ENCODE measurements at regions not wholly inside any gene's neighbourhood (a gene's known extent, or its start where the extent isn't known, plus 50 kb on each side); places are given as distances from the start of the nearest gene placed in this dataset.
"Not testable (repeated sequence)": the region's sequence is repeated elsewhere in the genome, so short reads cannot be mapped to it uniquely, and the experiment has no call there.

GRCh38 chr15:77944002-77944867, 133.3 kb downstream of the TBC1D2B start:
- Histone ChIP-seq H3K9me3 (ENCODE audit: control insufficient read depth, insufficient read depth, low read length) (no peaks in the 10 kb centered on the region), H3K27me3 (ENCODE audit: control insufficient read depth, insufficient read depth, low read length) (peaks cover 5% of the 10 kb centered on the region), H3K9ac (ENCODE audit: low read depth, low read length) (peak overlapping the region; percentile 61), H3K36me3 (ENCODE audit: control insufficient read depth, insufficient read depth, low read length) (no peaks in the 10 kb centered on the region), H3K4me3 (ENCODE audit: low read depth, low read length) (peak overlapping the region; percentile 38), H3K4me1 (ENCODE audit: control insufficient read depth, insufficient read depth, low read length) (no peaks in the 10 kb centered on the region)

GRCh38 chr15:77942611-77943211, 134.8 kb downstream of the TBC1D2B start:
- Histone ChIP-seq H3K27me3 (ENCODE audit: control insufficient read depth, insufficient read depth, low read length) (peaks cover 5% of the 10 kb centered on the region), H3K36me3 (ENCODE audit: control insufficient read depth, insufficient read depth, low read length) (no peaks in the 10 kb centered on the region), H3K4me3 (ENCODE audit: low read depth, low read length) (no peak overlapping the region), H3K9ac (ENCODE audit: low read depth, low read length) (no peak overlapping the region), H3K9me3 (ENCODE audit: control insufficient read depth, insufficient read depth, low read length) (no peaks in the 10 kb centered on the region), H3K4me1 (ENCODE audit: control insufficient read depth, insufficient read depth, low read length) (no peaks in the 10 kb centered on the region)

GRCh38 chr15:77941090-77941827, 136.3 kb downstream of the TBC1D2B start:
- H3K36me3 ChIP-seq (ENCODE audit: control insufficient read depth, insufficient read depth, low read length); H3K9ac ChIP-seq (ENCODE audit: low read depth, low read length); H3K27me3 ChIP-seq (ENCODE audit: control insufficient read depth, insufficient read depth, low read length); H3K4me1 ChIP-seq (ENCODE audit: control insufficient read depth, insufficient read depth, low read length); H3K9me3 ChIP-seq (ENCODE audit: control insufficient read depth, insufficient read depth, low read length); H3K4me3 ChIP-seq (ENCODE audit: low read depth, low read length): not testable (repeated sequence)

GRCh38 chr15:77940381-77940947, 137.0 kb downstream of the TBC1D2B start:
- H3K9me3 ChIP-seq (ENCODE audit: control insufficient read depth, insufficient read depth, low read length): no peaks in the 10 kb centered on the region
- H3K9ac ChIP-seq (ENCODE audit: low read depth, low read length): no peak overlapping the region
- H3K4me1 ChIP-seq (ENCODE audit: control insufficient read depth, insufficient read depth, low read length): no peaks in the 10 kb centered on the region
- H3K27me3 ChIP-seq (ENCODE audit: control insufficient read depth, insufficient read depth, low read length): peaks cover 5% of the 10 kb centered on the region
- no peak overlapping the region for H3K4me3 ChIP-seq (ENCODE audit: low read depth, low read length)
- H3K36me3 ChIP-seq (ENCODE audit: control insufficient read depth, insufficient read depth, low read length): no peaks in the 10 kb centered on the region

- Histone ChIP-seq H3K4me3 (ENCODE audit: low read depth, low read length) (no peak overlapping the region), H3K27me3 (ENCODE audit: control insufficient read depth, insufficient read depth, low read length) (peaks cover 5% of the 10 kb centered on the region), H3K9me3 (ENCODE audit: control insufficient read depth, insufficient read depth, low read length) (no peaks in the 10 kb centered on the region), H3K36me3 (ENCODE audit: control insufficient read depth, insufficient read depth, low read length) (no peaks in the 10 kb centered on the region), H3K4me1 (ENCODE audit: control insufficient read depth, insufficient read depth, low read length) (no peaks in the 10 kb centered on the region), H3K9ac (ENCODE audit: low read depth, low read length) (no peak overlapping the region)
Observed at GRCh38 chr15:77939851-77940250, 137.7 kb downstream of the TBC1D2B start.

- not testable (repeated sequence) for H3K36me3 ChIP-seq (ENCODE audit: control insufficient read depth, insufficient read depth, low read length); H3K4me3 ChIP-seq (ENCODE audit: low read depth, low read length); H3K4me1 ChIP-seq (ENCODE audit: control insufficient read depth, insufficient read depth, low read length); H3K9ac ChIP-seq (ENCODE audit: low read depth, low read length); H3K27me3 ChIP-seq (ENCODE audit: control insufficient read depth, insufficient read depth, low read length); H3K9me3 ChIP-seq (ENCODE audit: control insufficient read depth, insufficient read depth, low read length)
Observed at GRCh38 chr15:77939026-77939425, 138.5 kb downstream of the TBC1D2B start.

- not testable (repeated sequence) for H3K9ac ChIP-seq (ENCODE audit: low read depth, low read length); H3K27me3 ChIP-seq (ENCODE audit: control insufficient read depth, insufficient read depth, low read length); H3K36me3 ChIP-seq (ENCODE audit: control insufficient read depth, insufficient read depth, low read length); H3K4me1 ChIP-seq (ENCODE audit: control insufficient read depth, insufficient read depth, low read length); H3K9me3 ChIP-seq (ENCODE audit: control insufficient read depth, insufficient read depth, low read length); H3K4me3 ChIP-seq (ENCODE audit: low read depth, low read length)
Observed at GRCh38 chr15:77938546-77938945, 139.0 kb downstream of the TBC1D2B start.

- not testable (repeated sequence) for H3K9ac ChIP-seq (ENCODE audit: low read depth, low read length); H3K36me3 ChIP-seq (ENCODE audit: control insufficient read depth, insufficient read depth, low read length); H3K4me3 ChIP-seq (ENCODE audit: low read depth, low read length); H3K27me3 ChIP-seq (ENCODE audit: control insufficient read depth, insufficient read depth, low read length); H3K4me1 ChIP-seq (ENCODE audit: control insufficient read depth, insufficient read depth, low read length); H3K9me3 ChIP-seq (ENCODE audit: control insufficient read depth, insufficient read depth, low read length)
Observed at GRCh38 chr15:77936567-77936966, 140.9 kb downstream of the TBC1D2B start.

- H3K9ac ChIP-seq (ENCODE audit: low read depth, low read length); H3K27me3 ChIP-seq (ENCODE audit: control insufficient read depth, insufficient read depth, low read length); H3K36me3 ChIP-seq (ENCODE audit: control insufficient read depth, insufficient read depth, low read length); H3K4me1 ChIP-seq (ENCODE audit: control insufficient read depth, insufficient read depth, low read length); H3K4me3 ChIP-seq (ENCODE audit: low read depth, low read length); H3K9me3 ChIP-seq (ENCODE audit: control insufficient read depth, insufficient read depth, low read length): not testable (repeated sequence)
Observed at GRCh38 chr15:77934516-77934915, 143.0 kb downstream of the TBC1D2B start.

GRCh38 chr15:77930907-77931306, 146.6 kb downstream of the TBC1D2B start:
- H3K9me3 ChIP-seq (ENCODE audit: control insufficient read depth, insufficient read depth, low read length); H3K4me3 ChIP-seq (ENCODE audit: low read depth, low read length); H3K27me3 ChIP-seq (ENCODE audit: control insufficient read depth, insufficient read depth, low read length); H3K36me3 ChIP-seq (ENCODE audit: control insufficient read depth, insufficient read depth, low read length); H3K4me1 ChIP-seq (ENCODE audit: control insufficient read depth, insufficient read depth, low read length); H3K9ac ChIP-seq (ENCODE audit: low read depth, low read length): not testable (repeated sequence)

- not testable (repeated sequence) for H3K4me3 ChIP-seq (ENCODE audit: low read depth, low read length); H3K27me3 ChIP-seq (ENCODE audit: control insufficient read depth, insufficient read depth, low read length); H3K36me3 ChIP-seq (ENCODE audit: control insufficient read depth, insufficient read depth, low read length); H3K4me1 ChIP-seq (ENCODE audit: control insufficient read depth, insufficient read depth, low read length); H3K9me3 ChIP-seq (ENCODE audit: control insufficient read depth, insufficient read depth, low read length); H3K9ac ChIP-seq (ENCODE audit: low read depth, low read length)
Observed at GRCh38 chr15:77930490-77930889, 147.0 kb downstream of the TBC1D2B start.
